ENCODE measurements at regions not wholly inside any gene's neighbourhood (a gene's known extent, or its start where the extent isn't known, plus 50 kb on each side); places are given as distances from the start of the nearest gene placed in this dataset.

- H3K79me2 ChIP-seq (ENCODE audit: insufficient read depth, low read length): no peaks in the 10 kb centered on the region
- H3K9me3 ChIP-seq (ENCODE audit: insufficient read depth, low read depth, low read length): no peaks in the 10 kb centered on the region
- Mint-ChIP-seq H3K36me3 (ENCODE audit: low read depth, unreplicated experiment) (no peaks in the 10 kb centered on the region), H3K4me3 (ENCODE audit: unreplicated experiment) (no peak overlapping the region), H3K27me3 (ENCODE audit: low read depth, unreplicated experiment) (peaks cover 44% of the 10 kb centered on the region), H3K27ac (ENCODE audit: unreplicated experiment) (no peak overlapping the region), H3K9me3 (ENCODE audit: unreplicated experiment) (no peaks in the 10 kb centered on the region), H3K4me1 (ENCODE audit: low read depth, unreplicated experiment) (no peaks in the 10 kb centered on the region)
- H3K4me1 ChIP-seq (ENCODE audit: insufficient read depth, low read length): no peaks in the 10 kb centered on the region
- DNase-seq (ENCODE audit: low read depth) (no peak), FAIRE-seq (no peak)
- H3K27me3 ChIP-seq (ENCODE audit: insufficient read depth, low read length): no peaks in the 10 kb centered on the region
- no peaks in the 10 kb centered on the region for H3K36me3 ChIP-seq (ENCODE audit: insufficient read depth, low read length)
- no peaks in the 10 kb centered on the region for H4K20me1 ChIP-seq (ENCODE audit: insufficient read depth, low read length)
- no peak for TF ChIP-seq EZH2 (IDR thresholded peaks at IDR 0.05; ENCODE audit: insufficient read depth, low read length)
- TF ChIP-seq CTCF (IDR thresholded peaks at IDR 0.05; ENCODE audit: insufficient read depth, low read depth, low read length): no peak
- no peak overlapping the region for H2AFZ ChIP-seq (ENCODE audit: low read depth, low read length)
- no peak overlapping the region for H3K4me2 ChIP-seq (ENCODE audit: low read length)
- H3K27ac ChIP-seq (ENCODE audit: low read depth, low read length): no peak overlapping the region
- no peak overlapping the region for H3K9ac ChIP-seq (ENCODE audit: low read length)
- no peak overlapping the region for H3K4me3 ChIP-seq (ENCODE audit: insufficient read depth, low read depth, low read length)
Measured at GRCh38 chr5:176187276-176188062, 50.8 kb upstream of the SIMC1 start.

DNA sequence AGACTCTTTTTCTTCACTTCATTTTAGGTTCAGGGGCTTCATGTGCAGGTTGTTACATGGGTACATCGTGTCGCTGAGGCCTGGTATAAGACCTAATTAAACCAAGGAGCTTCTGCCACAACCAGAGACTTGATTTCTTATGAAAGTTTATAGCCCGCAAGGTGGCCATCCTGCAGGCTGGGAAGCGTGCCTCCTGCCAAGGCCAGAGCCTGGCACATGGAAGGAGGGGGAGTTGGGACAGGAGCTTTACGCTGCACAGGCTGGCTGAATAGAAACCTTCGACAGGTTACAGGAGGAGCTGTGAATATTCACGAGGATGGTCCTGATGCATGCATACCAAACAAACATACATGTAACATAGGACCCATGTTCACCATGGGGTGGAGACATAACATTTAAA lies 50.1 kb upstream of the SIMC1 start:
- Histone ChIP-seq H4K20me1 (ENCODE audit: insufficient read depth, low read length) (no peaks in the 10 kb centered on the region), H3K36me3 (ENCODE audit: insufficient read depth, low read length) (no peaks in the 10 kb centered on the region), H3K27ac (ENCODE audit: low read depth, low read length) (no peak overlapping the region), H3K27me3 (ENCODE audit: insufficient read depth, low read length) (no peaks in the 10 kb centered on the region), H3K4me1 (ENCODE audit: insufficient read depth, low read length) (no peaks in the 10 kb centered on the region), H2AFZ (ENCODE audit: low read depth, low read length) (no peak overlapping the region), H3K4me2 (ENCODE audit: low read length) (no peak overlapping the region), H3K4me3 (ENCODE audit: insufficient read depth, low read depth, low read length) (no peak overlapping the region), H3K79me2 (ENCODE audit: insufficient read depth, low read length) (no peaks in the 10 kb centered on the region), H3K9ac (ENCODE audit: low read length) (no peak overlapping the region), H3K9me3 (ENCODE audit: insufficient read depth, low read depth, low read length) (no peaks in the 10 kb centered on the region)
- TF ChIP-seq EZH2 (IDR thresholded peaks at IDR 0.05; ENCODE audit: insufficient read depth, low read length) (no peak), CTCF (IDR thresholded peaks at IDR 0.05; ENCODE audit: insufficient read depth, low read depth, low read length) (no peak)
- DNase-seq (ENCODE audit: low read depth) (no peak), FAIRE-seq (no peak)
- peaks cover 38% of the 10 kb centered on the region for H3K27me3 Mint-ChIP-seq (ENCODE audit: low read depth, unreplicated experiment)
- H3K36me3 Mint-ChIP-seq (ENCODE audit: low read depth, unreplicated experiment): no peaks in the 10 kb centered on the region
- H3K27ac Mint-ChIP-seq (ENCODE audit: unreplicated experiment): no peak overlapping the region
- no peak overlapping the region for H3K4me3 Mint-ChIP-seq (ENCODE audit: unreplicated experiment)
- H3K4me1 Mint-ChIP-seq (ENCODE audit: low read depth, unreplicated experiment): no peaks in the 10 kb centered on the region
- no peaks in the 10 kb centered on the region for H3K9me3 Mint-ChIP-seq (ENCODE audit: unreplicated experiment)
